ENCODE measurements at regions not wholly inside any gene's neighbourhood (a gene's known extent, or its start where the extent isn't known, plus 50 kb on each side); places are given as distances from the start of the nearest gene placed in this dataset.

GRCh38 chr13:74625541-74625940 is 491.3 kb upstream of the KLF12 start:
- in situ Hi-C loops (cut with HindIII; ENCODE audit: low sequenced_read_pairs) = no loop called here

GRCh38 chr13:74623761-74624160 is 489.6 kb upstream of the KLF12 start:
- in situ Hi-C loops (cut with HindIII; ENCODE audit: low sequenced_read_pairs) = no loop called here

GRCh38 chr13:74622284-74622683 is 488.1 kb upstream of the KLF12 start:
- in situ Hi-C loops (cut with HindIII; ENCODE audit: low sequenced_read_pairs) = no loop called here

GRCh38 chr13:74620711-74621110 is 486.5 kb upstream of the KLF12 start:
- in situ Hi-C loops (cut with HindIII; ENCODE audit: low sequenced_read_pairs) = no loop called here

GRCh38 chr13:74620308-74620707 is 486.1 kb upstream of the KLF12 start:
- in situ Hi-C loops (cut with HindIII; ENCODE audit: low sequenced_read_pairs) = no loop called here

GRCh38 chr13:74597526-74597925 is 463.3 kb upstream of the KLF12 start:
- in situ Hi-C loops (cut with HindIII; ENCODE audit: low sequenced_read_pairs) = loop anchor here (5.0 kb wide), 1 partner anchor 75 kb away; no protein-coding TSS in a partner anchor

GRCh38 chr13:74596691-74597090 is 462.5 kb upstream of the KLF12 start:
- in situ Hi-C loops (cut with HindIII; ENCODE audit: low sequenced_read_pairs) = loop anchor here (5.0 kb wide), 1 partner anchor 74 kb away; no protein-coding TSS in a partner anchor

GRCh38 chr13:74593688-74594087 is 459.5 kb upstream of the KLF12 start:
- in situ Hi-C loops (cut with HindIII; ENCODE audit: low sequenced_read_pairs) = no loop called here

GRCh38 chr13:74586847-74587246 is 452.6 kb upstream of the KLF12 start:
- in situ Hi-C loops (cut with HindIII; ENCODE audit: low sequenced_read_pairs) = no loop called here

- in situ Hi-C loops (cut with HindIII; ENCODE audit: low sequenced_read_pairs) = no loop called here
Observed at GRCh38 chr13:74576420-74576819, 442.2 kb upstream of the KLF12 start.

- in situ Hi-C loops (cut with HindIII; ENCODE audit: low sequenced_read_pairs) = no loop called here
Observed at GRCh38 chr13:74575729-74576125, 441.5 kb upstream of the KLF12 start.

GRCh38 chr13:74574964-74575728 is 440.9 kb upstream of the KLF12 start:
- in situ Hi-C loops (cut with HindIII; ENCODE audit: low sequenced_read_pairs) = no loop called here

- in situ Hi-C loops (cut with HindIII; ENCODE audit: low sequenced_read_pairs) = no loop called here
Observed at GRCh38 chr13:74573654-74574053, 439.4 kb upstream of the KLF12 start.

GRCh38 chr13:74571811-74572210 is 437.6 kb upstream of the KLF12 start:
- in situ Hi-C loops (cut with HindIII; ENCODE audit: low sequenced_read_pairs) = no loop called here

GRCh38 chr13:74570834-74571233 is 436.6 kb upstream of the KLF12 start:
- in situ Hi-C loops (cut with HindIII; ENCODE audit: low sequenced_read_pairs) = no loop called here

- in situ Hi-C loops (cut with HindIII; ENCODE audit: low sequenced_read_pairs) = no loop called here
Observed at GRCh38 chr13:74570046-74570445, 435.8 kb upstream of the KLF12 start.

- in situ Hi-C loops (cut with HindIII; ENCODE audit: low sequenced_read_pairs) = no loop called here
Observed at GRCh38 chr13:74569251-74569650, 435.0 kb upstream of the KLF12 start.

GRCh38 chr13:74567485-74567884 is 433.3 kb upstream of the KLF12 start:
- in situ Hi-C loops (cut with HindIII; ENCODE audit: low sequenced_read_pairs) = no loop called here

- in situ Hi-C loops (cut with HindIII; ENCODE audit: low sequenced_read_pairs) = no loop called here
Observed at GRCh38 chr13:74562381-74562780, 428.2 kb upstream of the KLF12 start.

GRCh38 chr13:74561155-74561554 is 427.0 kb upstream of the KLF12 start:
- in situ Hi-C loops (cut with HindIII; ENCODE audit: low sequenced_read_pairs) = no loop called here

GRCh38 chr13:74560325-74560724 is 426.1 kb upstream of the KLF12 start:
- in situ Hi-C loops (cut with HindIII; ENCODE audit: low sequenced_read_pairs) = no loop called here

GRCh38 chr13:74557870-74558269 is 423.7 kb upstream of the KLF12 start:
- in situ Hi-C loops (cut with HindIII; ENCODE audit: low sequenced_read_pairs) = no loop called here
